ENCODE measurements at regions not wholly inside any gene's neighbourhood (a gene's known extent, or its start where the extent isn't known, plus 50 kb on each side); places are given as distances from the start of the nearest gene placed in this dataset.

GRCh38 chr1:193926956-193927355 lies 740.5 kb upstream of the B3GALT2 start:
- TF ChIP-seq CTCF (IDR thresholded peaks at IDR 0.05; ENCODE audit: low read depth, low read length) = no peak
- DNase-seq (ENCODE audit: extremely low read depth, low read depth) = no peak

GRCh38 chr1:193919827-193920226 lies 733.4 kb upstream of the B3GALT2 start:
- DNase-seq (ENCODE audit: extremely low read depth, low read depth) = no peak
- no peak for TF ChIP-seq CTCF (IDR thresholded peaks at IDR 0.05; ENCODE audit: low read depth, low read length)

- no peak for DNase-seq (ENCODE audit: extremely low read depth, low read depth)
- TF ChIP-seq CTCF (IDR thresholded peaks at IDR 0.05; ENCODE audit: low read depth, low read length) = no peak
These were observed 730.0 kb upstream of the B3GALT2 start for GRCh38 chr1:193916452-193916851.

GRCh38 chr1:193914871-193915270 lies 728.5 kb upstream of the B3GALT2 start:
- TF ChIP-seq CTCF (IDR thresholded peaks at IDR 0.05; ENCODE audit: low read depth, low read length) = no peak
- no peak for DNase-seq (ENCODE audit: extremely low read depth, low read depth)

GRCh38 chr1:193909406-193910082 lies 723.1 kb upstream of the B3GALT2 start:
- DNase-seq (ENCODE audit: extremely low read depth, low read depth) = no peak
- no peak for TF ChIP-seq CTCF (IDR thresholded peaks at IDR 0.05; ENCODE audit: low read depth, low read length)

GRCh38 chr1:193905288-193906085 lies 719.1 kb upstream of the B3GALT2 start:
- TF ChIP-seq CTCF (IDR thresholded peaks at IDR 0.05; ENCODE audit: low read depth, low read length) = no peak
- no peak for DNase-seq (ENCODE audit: extremely low read depth, low read depth)

- no peak for DNase-seq (ENCODE audit: extremely low read depth, low read depth)
- TF ChIP-seq CTCF (IDR thresholded peaks at IDR 0.05; ENCODE audit: low read depth, low read length) = no peak
These were observed 705.4 kb upstream of the B3GALT2 start for GRCh38 chr1:193891788-193892187.
